Middle frontal gyrus (tissue), 1 donor: ENCODE measurements at regions not wholly inside any gene's neighbourhood (a gene's known extent, or its start where the extent isn't known, plus 50 kb on each side); places are given as distances from the start of the nearest gene placed in this dataset.
"Not testable (repeated sequence)": the region's sequence is repeated elsewhere in the genome, so short reads cannot be mapped to it uniquely, and the experiment has no call there.

Experiments used
- DNase-seq: peaks from one replicate; pipeline ENCODE4 v3.0.0-alpha.2; 2015; ENCODE audit warnings: low spot score; ENCODE audit errors: extremely low spot score

GRCh38 chr3:77707281-77707680 is 667.4 kb downstream of the ROBO2 start:
- DNase-seq = no peak

GRCh38 chr3:77709155-77709554 is 669.3 kb downstream of the ROBO2 start:
- DNase-seq = no peak

GRCh38 chr3:77718311-77718710 is 678.4 kb downstream of the ROBO2 start:
- no peak for DNase-seq

DNA sequence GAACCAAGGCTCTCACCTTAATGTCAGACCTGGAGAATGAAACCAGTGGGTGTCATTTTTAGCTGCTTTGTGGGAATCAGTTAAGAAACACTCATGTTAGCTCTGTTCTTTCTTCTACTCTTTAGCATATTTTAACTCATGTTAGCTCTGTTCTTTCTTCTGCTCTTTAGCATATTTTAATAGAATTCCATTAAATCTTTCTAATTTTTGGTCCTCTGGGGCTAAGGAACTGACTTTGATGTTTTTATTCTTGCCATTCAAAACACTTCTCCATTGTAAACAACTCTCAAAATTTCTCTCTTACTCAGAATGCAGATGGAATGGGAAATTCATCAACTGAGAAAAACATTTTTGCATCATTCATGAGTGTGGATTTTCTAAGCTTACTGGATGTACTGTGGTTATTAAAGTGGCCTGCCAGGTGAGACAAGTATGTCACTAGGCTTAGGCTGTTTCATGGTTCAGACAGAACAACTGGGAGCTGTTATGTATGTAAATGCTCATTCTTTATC is 680.6 kb downstream of the ROBO2 start:
- DNase-seq = no peak

GRCh38 chr3:77726517-77726916 is 686.6 kb downstream of the ROBO2 start:
- no peak for DNase-seq

DNA sequence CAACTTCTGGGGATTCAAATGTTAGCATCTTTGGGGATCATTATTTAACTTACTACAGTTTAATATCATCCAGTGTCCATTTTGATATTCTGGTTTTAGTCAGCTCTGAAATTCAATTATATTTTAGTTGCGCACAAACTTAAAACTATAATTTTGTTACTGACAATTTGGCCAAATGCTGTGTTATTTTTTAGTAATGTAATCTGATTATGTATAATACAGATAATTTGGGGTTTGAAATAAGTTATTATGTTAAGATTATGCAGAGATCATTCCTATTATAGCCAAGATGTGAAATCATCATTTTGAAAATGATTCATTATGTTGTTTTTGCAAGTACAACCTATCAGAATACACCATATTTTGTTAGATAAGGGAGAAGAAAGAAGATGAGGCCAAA is 706.1 kb downstream of the ROBO2 start:
- DNase-seq = no peak

- DNase-seq = no peak
Measured at GRCh38 chr3:77746892-77747291, 707.0 kb downstream of the ROBO2 start.

DNA sequence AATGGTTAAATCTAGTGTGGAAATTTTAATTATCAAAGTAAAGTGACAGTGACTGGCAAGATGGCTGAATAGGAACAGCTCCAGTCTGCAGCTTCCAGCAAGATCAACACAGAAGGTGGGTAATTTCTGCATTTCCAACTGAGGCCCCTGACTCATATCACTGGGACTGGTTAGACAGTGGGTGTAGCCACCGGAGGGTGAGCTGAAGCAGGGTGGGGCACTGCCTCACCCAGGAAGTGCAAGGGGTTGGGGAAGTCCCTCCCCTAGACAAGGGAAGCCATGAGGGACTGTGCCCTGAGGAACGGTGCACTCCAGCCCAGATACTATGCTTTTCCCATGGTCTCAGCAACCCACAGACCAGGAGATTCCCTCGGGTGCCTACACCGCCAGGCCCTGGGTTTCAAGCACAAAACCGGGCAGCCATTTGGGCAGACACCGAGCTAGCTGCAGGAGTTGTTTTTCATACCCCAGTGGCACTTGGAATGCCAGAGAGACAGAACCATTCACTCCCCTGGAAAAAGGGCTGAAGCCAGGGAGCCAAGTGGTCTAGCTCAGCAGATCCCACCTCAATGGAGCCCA is 716.6 kb downstream of the ROBO2 start:
- DNase-seq = not testable (repeated sequence)

DNA sequence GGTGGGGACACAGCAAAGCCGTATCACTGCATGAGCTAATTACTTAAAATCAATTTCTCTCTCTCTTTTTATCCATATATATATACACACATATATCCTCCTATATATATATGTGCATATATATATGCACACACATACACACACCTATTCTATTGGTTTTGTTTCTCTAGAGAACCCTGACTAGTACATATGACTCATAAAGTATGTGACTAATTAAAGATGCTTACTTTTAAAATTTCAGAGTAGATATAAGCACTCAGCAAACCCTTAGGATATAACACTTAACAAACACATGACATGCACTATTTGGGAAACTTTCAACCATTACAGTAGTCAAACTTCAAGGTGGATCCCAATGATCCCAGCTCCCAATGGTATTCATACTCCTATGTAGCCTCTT is 732.6 kb downstream of the ROBO2 start:
- no peak for DNase-seq

DNA sequence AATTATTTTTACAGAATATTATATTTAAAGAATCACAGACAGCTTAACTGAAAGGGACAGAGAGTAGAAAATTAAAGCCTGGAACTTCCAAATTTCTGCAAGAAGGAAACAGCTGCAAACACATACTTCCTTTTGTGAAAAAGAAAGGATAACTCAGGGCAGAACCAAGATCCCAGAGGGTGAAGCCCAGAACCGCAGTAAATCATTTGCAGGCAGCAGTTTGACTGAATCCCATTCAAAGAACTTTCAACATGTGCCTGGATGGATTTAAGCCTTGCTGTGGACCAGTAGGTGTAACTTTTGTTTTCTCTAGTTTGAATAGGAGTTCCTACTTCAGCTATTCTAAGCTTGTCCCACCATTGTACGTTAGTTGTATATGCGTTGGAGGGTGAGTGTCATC is 733.2 kb downstream of the ROBO2 start:
- DNase-seq = no peak

DNA sequence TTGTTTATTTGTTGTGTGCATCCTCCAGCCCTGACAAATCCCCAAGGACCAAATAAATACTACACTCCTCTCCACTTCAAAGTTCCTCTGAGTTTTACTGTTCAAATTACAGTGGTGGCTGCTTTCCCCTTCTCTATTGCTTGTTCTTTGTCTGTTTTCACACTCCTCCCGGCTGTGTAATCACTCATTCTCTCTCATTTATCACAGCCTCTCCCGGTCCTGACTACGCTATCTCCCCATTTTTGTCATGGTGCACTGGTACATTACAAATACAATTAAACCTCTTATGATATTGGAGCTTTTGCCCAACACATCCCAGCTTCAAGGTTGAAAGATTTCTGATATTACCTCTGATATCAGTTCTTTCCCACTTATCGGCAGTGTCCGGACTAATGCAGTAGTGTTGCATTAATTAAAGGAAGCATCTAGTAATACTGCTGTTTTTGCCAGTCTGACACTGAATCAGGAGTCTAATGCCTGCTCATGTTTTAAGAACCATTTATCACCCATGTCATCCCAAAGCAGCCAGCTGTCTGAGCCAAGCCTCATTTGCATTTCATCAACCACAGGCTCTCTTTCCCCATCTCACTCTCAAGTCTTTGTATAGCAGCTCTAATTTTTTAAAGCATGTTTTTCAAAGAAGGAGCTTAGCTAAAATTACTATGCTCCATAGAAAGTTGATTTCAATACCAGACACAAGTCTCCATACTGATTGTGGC is 740.5 kb downstream of the ROBO2 start:
- no peak for DNase-seq

DNA sequence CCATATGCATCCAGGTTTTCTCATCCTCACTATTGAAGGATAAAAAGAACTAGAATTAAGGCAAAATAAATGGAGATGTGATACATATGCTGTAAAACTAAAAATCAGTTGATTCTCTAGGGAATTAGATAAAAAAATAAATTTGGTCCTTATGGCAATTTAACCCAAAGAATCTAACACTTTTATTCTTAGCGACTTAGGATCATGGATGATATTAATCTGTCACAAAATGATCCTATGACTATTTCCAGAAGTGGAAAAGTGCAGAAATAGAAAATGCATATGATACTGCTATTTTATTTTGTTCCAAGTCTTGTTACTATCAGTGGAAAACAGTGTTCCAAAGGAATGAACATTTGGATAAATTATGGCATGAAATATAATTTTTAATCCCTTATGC is 746.3 kb downstream of the ROBO2 start:
- no peak for DNase-seq

DNA sequence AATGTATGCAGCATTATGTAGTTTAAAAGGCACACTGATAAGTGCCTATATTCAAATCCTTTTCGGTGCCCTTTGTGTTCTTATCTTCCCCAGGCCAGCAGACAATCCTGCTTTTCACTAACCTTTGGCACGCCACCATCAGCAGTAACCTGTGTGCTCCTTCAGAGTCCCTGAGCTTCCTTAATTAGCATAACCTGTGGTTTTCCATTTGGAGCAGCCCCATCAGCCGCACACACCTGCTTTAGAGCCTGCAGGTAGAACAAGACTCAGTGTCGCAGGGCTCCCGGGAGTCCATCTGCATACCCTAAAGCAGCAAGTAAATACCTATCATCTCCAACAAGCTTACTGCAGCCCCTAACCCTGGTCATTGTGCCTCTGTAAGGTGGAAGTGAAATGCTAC is 755.1 kb downstream of the ROBO2 start:
- DNase-seq = no peak

- no peak for DNase-seq
Measured at GRCh38 chr3:77799278-77799677, 759.4 kb downstream of the ROBO2 start.

DNA sequence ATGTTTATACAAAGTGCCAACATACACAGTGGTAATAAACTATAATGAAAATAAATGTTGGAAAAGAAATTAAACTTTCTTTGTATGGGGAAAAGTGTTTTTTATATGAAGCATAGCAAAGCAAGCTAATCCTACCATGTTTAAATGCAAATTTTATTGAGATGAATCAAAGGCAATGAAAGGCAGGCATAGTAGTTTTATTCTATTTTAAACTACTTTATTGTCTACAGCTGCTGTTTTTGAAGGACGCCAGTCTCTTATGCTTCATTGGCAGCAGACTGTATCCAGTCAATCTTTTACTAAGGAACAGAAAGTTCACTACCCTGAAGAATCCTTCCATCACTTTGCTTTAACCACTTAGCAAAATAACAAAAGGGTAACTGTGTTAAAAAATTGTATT is 761.0 kb downstream of the ROBO2 start:
- no peak for DNase-seq

DNA sequence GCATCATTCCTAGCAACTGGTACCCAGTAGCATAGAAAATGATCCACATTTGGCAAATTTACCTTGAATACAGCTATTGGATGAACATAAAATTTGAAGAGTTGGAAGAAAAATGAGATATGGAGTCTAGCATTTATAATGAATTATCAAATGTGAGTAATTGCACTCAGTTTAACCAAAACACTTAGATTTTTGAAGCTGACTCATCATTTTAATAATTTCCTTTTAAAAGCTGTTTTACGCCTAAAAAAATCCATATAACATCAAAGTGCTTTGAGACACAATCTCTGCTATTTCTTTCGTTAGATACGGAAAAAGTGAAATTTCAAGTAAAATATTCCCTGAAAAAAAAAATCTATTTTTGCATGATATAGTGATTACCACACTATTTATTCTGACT is 767.4 kb downstream of the ROBO2 start:
- no peak for DNase-seq

DNA sequence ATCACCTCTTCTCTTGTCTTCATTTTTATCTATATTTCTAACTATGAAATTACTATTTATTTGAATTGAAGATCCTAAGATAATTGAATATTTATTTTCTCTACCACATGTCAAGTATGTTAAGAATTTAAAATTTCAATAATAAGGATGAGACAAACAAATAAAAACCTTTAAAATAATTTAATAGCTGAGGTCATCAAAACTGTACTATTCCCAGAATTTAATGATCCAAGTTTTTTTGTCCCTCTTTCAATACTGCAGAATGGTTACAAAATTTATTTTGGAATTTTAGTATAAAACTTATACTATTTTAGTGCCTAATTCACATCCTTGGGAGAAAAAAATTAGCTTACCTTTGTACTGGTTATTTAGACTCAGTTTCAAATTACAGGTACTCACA is 774.9 kb downstream of the ROBO2 start:
- no peak for DNase-seq

- no peak for DNase-seq
Measured at GRCh38 chr3:77815467-77815866, 775.6 kb downstream of the ROBO2 start.

GRCh38 chr3:77816366-77816765 is 776.5 kb downstream of the ROBO2 start:
- no peak for DNase-seq

DNA sequence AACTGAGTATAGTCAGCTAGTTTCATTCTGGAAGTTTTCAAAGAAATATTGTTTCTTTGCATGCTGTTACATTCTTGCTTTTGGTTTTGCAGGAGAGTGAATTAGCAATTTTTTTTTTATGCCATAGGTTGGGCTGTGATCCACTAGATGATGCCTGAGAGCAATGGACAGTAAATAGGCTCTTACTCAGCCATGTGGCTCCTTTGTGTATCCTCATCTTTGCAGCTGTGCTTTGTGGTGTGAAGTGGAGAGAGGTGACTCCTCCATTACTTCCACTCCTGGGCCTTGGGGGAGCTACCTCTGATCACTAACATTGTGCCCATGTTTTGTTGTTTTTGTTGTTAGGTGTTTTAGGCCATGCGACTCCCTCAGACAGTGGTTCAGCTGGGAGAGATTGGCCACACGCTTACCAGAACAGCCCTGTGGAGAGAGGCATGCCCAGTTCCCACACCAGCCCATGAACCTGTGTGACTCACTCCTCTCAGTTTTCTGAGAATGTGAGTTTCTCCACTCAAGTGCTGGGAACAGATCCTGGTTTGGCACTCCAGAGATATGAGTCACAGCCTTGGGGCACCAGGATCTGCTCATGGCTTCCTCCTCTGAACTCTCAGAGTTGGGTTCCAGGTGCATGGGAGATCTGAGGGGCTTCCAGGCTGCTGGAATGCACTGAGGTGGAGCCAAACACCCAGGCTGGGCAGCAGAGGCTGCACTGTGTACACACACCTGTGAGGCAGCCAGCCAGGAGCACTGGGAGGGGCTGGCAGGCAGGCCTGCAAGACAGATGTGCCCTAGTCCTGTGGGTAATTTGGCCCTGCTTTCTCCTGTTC is 785.3 kb downstream of the ROBO2 start:
- DNase-seq = no peak

GRCh38 chr3:77835921-77836320 is 796.0 kb downstream of the ROBO2 start:
- no peak for DNase-seq

DNA sequence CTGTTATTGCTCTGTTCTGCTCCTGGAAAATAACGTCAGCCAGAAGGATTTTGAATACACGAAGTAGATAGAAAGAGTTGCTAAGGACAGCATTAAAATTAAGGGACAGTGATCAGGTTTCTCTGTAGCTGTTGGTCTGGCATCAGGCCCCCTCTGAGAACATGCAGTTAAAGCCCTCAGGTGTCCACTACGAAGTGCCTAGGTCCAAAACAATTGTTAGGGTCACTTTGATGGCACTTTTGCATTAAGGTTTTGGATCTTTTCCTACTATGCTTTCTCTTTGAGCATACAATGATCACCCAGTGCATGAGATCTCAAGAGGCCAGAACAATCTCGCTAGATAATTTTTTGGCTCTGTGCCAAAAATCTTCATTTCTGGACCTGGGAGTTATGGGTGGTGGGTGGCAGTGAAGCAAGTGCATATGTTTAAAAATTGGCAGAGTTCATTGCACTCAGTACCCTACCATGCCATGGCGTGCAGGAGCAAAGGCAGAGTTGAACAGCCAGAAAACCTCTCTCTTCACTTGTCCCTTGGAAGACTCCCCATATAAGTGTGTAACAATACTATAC is 797.6 kb downstream of the ROBO2 start:
- no peak for DNase-seq
